HFFc6 (cell line): ENCODE measurements at regions not wholly inside any gene's neighbourhood (a gene's known extent, or its start where the extent isn't known, plus 50 kb on each side); places are given as distances from the start of the nearest gene placed in this dataset.

Source experiments
- DNase-seq: peaks from one replicate; pipeline ENCODE4 v3.0.0-alpha.2; 2018
- H3K27ac Mint-ChIP-seq: 2 replicates; pipeline ENCODE4 v1.8.0; 2020; ENCODE audit warnings: mild to moderate bottlenecking, mixed read lengths
- H3K27me3 Mint-ChIP-seq: 2 replicates; pipeline ENCODE4 v1.8.0; 2021; ENCODE audit warnings: mild to moderate bottlenecking, moderate library complexity, mixed read lengths; ENCODE audit not compliant: insufficient read depth
- H3K36me3 Mint-ChIP-seq: 2 replicates; pipeline ENCODE4 v1.8.0; 2021; ENCODE audit warnings: low read depth, mixed read lengths
- H3K4me1 Mint-ChIP-seq: 2 replicates; pipeline ENCODE4 v1.8.0; 2020; ENCODE audit warnings: low read depth, mixed read lengths
- H3K4me3 Mint-ChIP-seq: 2 replicates; pipeline ENCODE4 v1.8.0; 2020; ENCODE audit warnings: mild to moderate bottlenecking, moderate library complexity, mixed read lengths
- H3K9me3 Mint-ChIP-seq: 2 replicates; pipeline ENCODE4 v1.8.0; 2020; ENCODE audit warnings: mild to moderate bottlenecking, mixed read lengths
- CTCF ChIP-seq: fragments of 200-600 bp; sonication (generic); IDR thresholded peaks from 2 replicates; pipeline ENCODE4 v1.5.0; 2021; ENCODE audit warnings: antibody characterized with exemption, mild to moderate bottlenecking

- no peak for DNase-seq
- Mint-ChIP-seq H3K27ac (no peak overlapping the region), H3K4me3 (no peak overlapping the region), H3K27me3 (peaks cover 3% of the 10 kb centered on the region), H3K9me3 (peaks cover 7% of the 10 kb centered on the region; the same call in 1 of the 2 replicates), H3K4me1 (no peaks in the 10 kb centered on the region), H3K36me3 (no peaks in the 10 kb centered on the region)
- TF ChIP-seq CTCF = no peak
Observed at GRCh38 chr5:158277276-158277675, 418.3 kb upstream of the CLINT1 start.

DNA sequence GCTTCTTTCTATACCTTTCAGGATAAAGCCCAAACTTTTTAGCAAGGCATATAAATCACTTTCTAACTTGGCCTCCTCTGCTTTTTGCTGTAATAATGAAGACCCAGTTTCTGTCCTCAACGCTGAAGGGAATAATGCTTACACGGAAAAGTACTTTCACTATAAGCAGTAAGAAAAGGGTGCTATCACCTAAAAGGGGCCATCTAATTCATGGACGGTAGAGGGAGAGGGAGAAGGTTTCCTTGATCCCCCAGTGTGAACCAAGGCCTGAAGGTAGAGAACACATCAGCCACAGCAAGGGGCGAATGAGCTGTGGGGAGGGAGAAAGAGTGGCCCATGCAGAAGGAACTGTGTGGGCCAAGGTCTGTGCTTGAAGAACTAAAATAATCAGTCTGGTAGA lies 417.7 kb upstream of the CLINT1 start:
- no peak overlapping the region for H3K27ac Mint-ChIP-seq
- H3K27me3 Mint-ChIP-seq = peaks cover 3% of the 10 kb centered on the region
- H3K9me3 Mint-ChIP-seq = peaks cover 7% of the 10 kb centered on the region; the same call in 1 of the 2 replicates
- no peak overlapping the region for H3K4me3 Mint-ChIP-seq
- no peaks in the 10 kb centered on the region for H3K36me3 Mint-ChIP-seq
- no peak for DNase-seq
- H3K4me1 Mint-ChIP-seq = no peaks in the 10 kb centered on the region
- TF ChIP-seq CTCF = no peak

- Mint-ChIP-seq H3K9me3 (peaks cover 7% of the 10 kb centered on the region; the same call in 1 of the 2 replicates), H3K27ac (no peak overlapping the region), H3K27me3 (peaks cover 3% of the 10 kb centered on the region), H3K4me1 (no peaks in the 10 kb centered on the region), H3K4me3 (no peak overlapping the region), H3K36me3 (no peaks in the 10 kb centered on the region)
- no peak for TF ChIP-seq CTCF
- no peak for DNase-seq
Observed at GRCh38 chr5:158275511-158275910, 416.6 kb upstream of the CLINT1 start.

- no peak overlapping the region for H3K4me3 Mint-ChIP-seq
- H3K9me3 Mint-ChIP-seq = peaks cover 14% of the 10 kb centered on the region; the same call in 1 of the 2 replicates
- peaks cover 3% of the 10 kb centered on the region for H3K27me3 Mint-ChIP-seq
- TF ChIP-seq CTCF = no peak
- no peak overlapping the region for H3K27ac Mint-ChIP-seq
- DNase-seq = no peak
- H3K4me1 Mint-ChIP-seq = no peaks in the 10 kb centered on the region
- no peaks in the 10 kb centered on the region for H3K36me3 Mint-ChIP-seq
Observed at GRCh38 chr5:158273035-158273434, 414.1 kb upstream of the CLINT1 start.

DNA sequence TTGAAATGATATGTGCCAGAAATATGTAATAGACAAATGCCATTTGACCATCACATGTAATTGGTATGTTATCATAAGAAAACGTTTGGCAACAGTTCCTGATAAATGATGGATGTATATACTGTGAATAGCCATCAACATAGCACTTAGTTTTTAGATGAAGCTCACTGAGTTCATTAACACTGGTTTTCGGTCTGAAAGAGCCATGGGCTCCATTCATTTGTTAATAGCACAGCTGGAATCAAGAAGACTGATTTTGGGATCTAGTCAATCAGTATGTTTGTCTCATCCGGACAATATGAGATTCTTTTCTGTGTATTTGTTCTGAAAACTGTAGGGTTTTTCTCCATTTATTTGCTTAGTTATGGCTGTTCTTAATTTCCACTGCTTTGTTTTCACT lies 413.5 kb upstream of the CLINT1 start:
- DNase-seq = no peak
- Mint-ChIP-seq H3K36me3 (no peaks in the 10 kb centered on the region), H3K27me3 (peaks cover 3% of the 10 kb centered on the region), H3K9me3 (peaks cover 14% of the 10 kb centered on the region; the same call in 1 of the 2 replicates), H3K4me3 (no peak overlapping the region), H3K27ac (no peak overlapping the region), H3K4me1 (no peaks in the 10 kb centered on the region)
- TF ChIP-seq CTCF = no peak

DNA sequence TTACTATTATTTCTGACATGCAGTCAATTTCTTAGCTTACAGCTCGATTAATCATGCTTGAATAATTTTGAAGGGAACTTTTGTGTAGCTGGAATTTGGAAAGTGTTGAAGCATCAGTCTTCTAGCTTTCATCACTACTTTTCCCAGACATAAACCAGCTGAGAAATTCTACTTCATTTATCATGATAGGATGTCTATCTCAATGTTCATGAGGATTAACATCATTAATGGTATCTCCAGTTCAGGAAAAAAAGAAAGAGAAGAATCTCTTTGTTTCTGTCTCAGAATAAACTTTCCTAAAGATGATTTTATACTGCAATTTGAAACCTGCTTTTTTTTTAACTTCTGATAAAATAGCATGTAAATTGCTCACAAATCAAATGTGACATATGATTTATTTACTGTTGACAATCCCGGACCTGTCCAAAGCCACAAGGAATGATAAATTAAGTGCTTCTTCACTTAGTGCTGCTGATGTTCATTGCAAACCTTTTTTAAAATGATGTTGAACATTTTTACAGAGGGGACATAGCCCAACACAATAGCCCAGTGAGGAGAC lies 412.1 kb upstream of the CLINT1 start:
- no peaks in the 10 kb centered on the region for H3K27me3 Mint-ChIP-seq
- TF ChIP-seq CTCF = no peak
- DNase-seq = no peak
- H3K36me3 Mint-ChIP-seq = no peaks in the 10 kb centered on the region
- H3K4me3 Mint-ChIP-seq = no peak overlapping the region
- H3K9me3 Mint-ChIP-seq = peaks cover 14% of the 10 kb centered on the region; the same call in 1 of the 2 replicates
- H3K27ac Mint-ChIP-seq = no peak overlapping the region
- no peaks in the 10 kb centered on the region for H3K4me1 Mint-ChIP-seq
